GM12872 (cell line): ENCODE measurements at regions not wholly inside any gene's neighbourhood (a gene's known extent, or its start where the extent isn't known, plus 50 kb on each side); places are given as distances from the start of the nearest gene placed in this dataset.

ENCODE experiments used
- TF ChIP-seq, protein P1 (sequence below): IDR thresholded peaks from 3 replicates; pipeline ENCODE4 v1.5.1; 2011; ENCODE audit warnings: low read depth, mild to moderate bottlenecking, low read length, moderate library complexity; ENCODE audit not compliant: insufficient read depth

DNA sequence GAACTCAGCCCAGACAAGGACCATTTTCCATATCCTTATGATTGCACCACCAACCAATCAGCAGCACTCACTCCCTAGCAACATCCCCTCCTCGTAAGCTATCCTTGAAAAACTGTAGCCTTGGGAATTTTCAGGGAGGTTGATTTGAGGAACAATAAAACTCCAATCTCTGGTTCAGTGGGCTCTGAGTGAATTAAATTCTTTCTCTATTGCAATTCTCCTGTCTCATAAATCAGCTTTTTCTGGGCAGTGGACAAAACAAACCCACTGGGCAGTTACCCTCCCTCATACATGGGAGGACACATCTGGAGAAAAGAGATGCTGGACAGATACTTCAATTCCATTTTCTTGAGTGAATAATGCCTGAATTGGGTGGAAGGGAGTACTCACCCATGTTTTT is 115.4 kb upstream of the STXBP5 start:
- TF ChIP-seq, protein P1, sequence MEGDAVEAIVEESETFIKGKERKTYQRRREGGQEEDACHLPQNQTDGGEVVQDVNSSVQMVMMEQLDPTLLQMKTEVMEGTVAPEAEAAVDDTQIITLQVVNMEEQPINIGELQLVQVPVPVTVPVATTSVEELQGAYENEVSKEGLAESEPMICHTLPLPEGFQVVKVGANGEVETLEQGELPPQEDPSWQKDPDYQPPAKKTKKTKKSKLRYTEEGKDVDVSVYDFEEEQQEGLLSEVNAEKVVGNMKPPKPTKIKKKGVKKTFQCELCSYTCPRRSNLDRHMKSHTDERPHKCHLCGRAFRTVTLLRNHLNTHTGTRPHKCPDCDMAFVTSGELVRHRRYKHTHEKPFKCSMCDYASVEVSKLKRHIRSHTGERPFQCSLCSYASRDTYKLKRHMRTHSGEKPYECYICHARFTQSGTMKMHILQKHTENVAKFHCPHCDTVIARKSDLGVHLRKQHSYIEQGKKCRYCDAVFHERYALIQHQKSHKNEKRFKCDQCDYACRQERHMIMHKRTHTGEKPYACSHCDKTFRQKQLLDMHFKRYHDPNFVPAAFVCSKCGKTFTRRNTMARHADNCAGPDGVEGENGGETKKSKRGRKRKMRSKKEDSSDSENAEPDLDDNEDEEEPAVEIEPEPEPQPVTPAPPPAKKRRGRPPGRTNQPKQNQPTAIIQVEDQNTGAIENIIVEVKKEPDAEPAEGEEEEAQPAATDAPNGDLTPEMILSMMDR: no peak

DNA sequence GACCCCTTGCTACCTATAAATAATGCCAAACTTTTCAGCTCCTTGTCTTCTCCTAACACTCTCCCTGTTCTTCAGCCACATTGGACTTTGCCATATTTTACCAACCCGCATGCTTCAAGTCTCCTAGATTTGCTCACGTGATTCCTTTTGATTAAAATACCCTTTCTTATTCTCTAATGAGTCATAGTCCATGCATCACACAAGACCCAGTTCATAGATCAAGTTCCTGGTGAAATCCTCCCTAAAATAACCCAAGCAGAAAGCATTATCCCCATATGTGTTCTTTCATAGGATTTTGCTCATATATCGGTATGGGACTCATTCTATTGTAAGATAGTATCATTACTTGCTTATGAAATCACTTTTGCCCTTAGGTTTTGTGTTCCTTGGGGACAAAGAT is 108.9 kb upstream of the STXBP5 start:
- TF ChIP-seq, protein P1: no peak

DNA sequence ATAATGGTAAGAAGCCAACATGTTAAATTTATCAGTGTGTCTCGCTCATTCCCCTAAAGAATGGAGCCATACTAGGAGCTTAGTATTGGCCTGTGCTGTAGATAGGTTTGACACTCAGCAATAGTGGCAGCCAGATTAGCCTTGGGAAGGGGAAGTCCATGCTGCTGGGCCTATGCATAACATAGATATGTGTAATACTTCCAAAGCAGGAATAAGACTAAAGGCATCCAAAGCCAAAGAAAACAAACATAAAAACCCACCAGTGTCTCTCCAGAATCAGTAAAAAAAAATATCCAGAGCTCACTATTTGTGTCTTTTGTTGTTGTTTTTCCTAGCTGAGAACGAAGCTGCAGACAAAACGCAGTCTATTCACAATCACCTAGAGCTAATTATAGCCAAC is 104.2 kb upstream of the STXBP5 start:
- TF ChIP-seq, protein P1: no peak

DNA sequence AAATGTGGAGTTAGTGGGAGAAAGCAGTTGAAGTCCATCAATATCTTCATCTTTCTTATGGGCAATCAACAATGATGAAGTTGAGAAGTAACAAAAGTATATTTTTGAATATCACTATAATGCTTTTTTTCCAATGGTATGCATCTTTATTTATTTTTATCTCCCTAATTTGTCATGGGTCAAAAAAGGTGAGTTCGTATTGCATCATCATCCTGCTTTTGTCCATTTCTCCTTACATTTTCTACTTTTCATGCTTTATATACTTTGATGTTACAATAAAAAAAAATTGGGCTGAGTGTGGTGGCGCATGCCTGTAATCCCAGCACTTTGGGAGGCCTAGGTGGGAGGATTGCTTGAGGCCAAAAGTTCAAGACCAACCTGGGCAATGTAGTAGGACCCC is 101.2 kb upstream of the STXBP5 start:
- TF ChIP-seq, protein P1: no peak

DNA sequence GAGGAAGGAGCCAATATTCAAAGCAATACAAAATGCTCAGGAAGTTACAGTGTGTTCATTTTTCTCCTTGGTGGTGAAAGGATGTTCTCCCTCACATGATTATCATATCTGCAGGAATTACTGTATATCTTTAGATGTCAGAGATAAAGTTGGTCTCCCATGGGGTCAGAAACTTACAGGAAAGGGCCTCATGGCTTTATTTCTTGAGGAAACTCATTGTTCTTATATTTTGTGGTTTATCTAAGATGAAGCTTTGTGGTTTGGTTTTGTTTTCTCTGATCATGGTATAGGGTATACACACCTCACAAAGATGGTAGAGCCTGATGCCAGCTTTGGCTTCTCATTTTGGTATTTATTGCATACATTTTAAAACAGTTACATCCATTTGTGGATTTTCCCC is 100.5 kb upstream of the STXBP5 start:
- TF ChIP-seq, protein P1: no peak

DNA sequence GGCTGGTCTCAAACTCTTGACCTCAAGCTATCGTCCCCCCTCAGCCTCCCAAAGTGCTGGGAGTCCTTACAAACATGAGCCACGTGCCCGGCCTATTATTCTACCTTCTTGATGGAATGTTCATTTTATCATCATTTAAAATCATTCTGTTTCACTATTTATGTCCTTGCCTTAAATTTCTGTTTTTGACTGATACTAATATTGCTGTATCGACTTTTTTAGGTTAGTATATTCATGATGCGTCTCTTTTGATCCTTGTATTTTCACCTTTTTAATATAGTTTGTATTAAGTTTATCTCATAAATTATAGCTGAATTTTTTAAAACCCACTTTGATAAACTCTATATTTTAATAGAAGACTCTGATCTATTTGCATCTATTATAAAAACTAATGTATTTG is 98.4 kb upstream of the STXBP5 start:
- TF ChIP-seq, protein P1: no peak

DNA sequence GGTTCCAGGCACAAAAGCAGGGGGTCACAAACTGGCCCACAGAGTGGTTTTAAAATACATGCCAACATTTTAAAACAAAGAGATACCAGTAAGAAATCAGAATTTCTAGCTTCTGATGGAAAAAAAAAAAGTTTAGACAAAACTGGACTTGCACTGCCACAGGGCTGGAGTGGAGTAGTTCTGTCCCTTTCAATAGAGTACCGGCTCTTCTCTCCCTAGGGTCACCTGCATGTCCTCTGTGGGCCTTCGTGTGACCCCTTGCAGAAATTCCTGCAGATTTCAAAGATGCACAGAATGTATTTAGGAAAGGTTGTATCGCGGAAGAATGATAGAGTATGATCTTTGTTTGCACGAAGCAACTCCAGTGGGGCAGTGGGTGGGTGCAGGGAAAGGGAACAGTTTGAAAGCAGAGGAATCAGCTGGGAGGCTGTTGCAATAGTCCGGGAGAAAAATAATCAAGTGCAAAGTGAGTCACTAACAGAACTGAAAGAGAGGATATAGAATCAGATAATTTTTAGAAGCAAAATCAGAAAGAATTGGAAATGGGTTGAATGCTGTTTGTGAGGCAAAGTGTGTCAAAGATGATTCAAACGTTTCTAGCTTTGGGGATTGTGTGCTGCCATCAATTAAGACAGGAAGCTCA is 97.3 kb upstream of the STXBP5 start:
- TF ChIP-seq, protein P1: no peak
